ENCODE measurements at regions not wholly inside any gene's neighbourhood (a gene's known extent, or its start where the extent isn't known, plus 50 kb on each side); places are given as distances from the start of the nearest gene placed in this dataset.

GRCh38 chr3:146339349-146339748 is 88.4 kb upstream of the PLSCR4 start:
- Histone ChIP-seq H4K5ac (ENCODE audit: low read length) (no peak overlapping the region), H2BK120ac (ENCODE audit: low read depth, low read length) (no peak overlapping the region), H3K4me3 (ENCODE audit: low read length) (no peak overlapping the region), H3K4me1 (ENCODE audit: control insufficient read depth, low read depth, low read length) (no peaks in the 10 kb centered on the region), H3K36me3 (ENCODE audit: control insufficient read depth, insufficient read depth, low read length) (no peaks in the 10 kb centered on the region), H3K27me3 (ENCODE audit: insufficient read depth, low read length, poor library complexity) (no peaks in the 10 kb centered on the region), H3K4me2 (ENCODE audit: low read length) (no peak overlapping the region), H3K56ac (ENCODE audit: low read length) (no peak overlapping the region), H2BK5ac (ENCODE audit: low read length) (no peak overlapping the region), H3K27ac (ENCODE audit: low read depth, low read length) (no peak overlapping the region), H3K4ac (ENCODE audit: low read depth, low read length) (peak overlapping the region; percentile 36), H2AK5ac (ENCODE audit: low read length) (no peak overlapping the region), H3K79me2 (ENCODE audit: control insufficient read depth, insufficient read depth, low read length) (no peaks in the 10 kb centered on the region), H3K18ac (ENCODE audit: low read length) (peak overlapping the region; percentile 60), H3K9ac (ENCODE audit: low read length) (no peak overlapping the region), H2BK15ac (replicated peaks; ENCODE audit: low read depth) (no peak overlapping the region), H3K79me1 (ENCODE audit: low read length) (no peaks in the 10 kb centered on the region), H3K23ac (ENCODE audit: low read length) (no peak overlapping the region), H4K8ac (ENCODE audit: low read depth, low read length) (no peak overlapping the region)
- no peak for DNase-seq
- no CpG with 5 or more reads among the region's 7 CpGs for WGBS (ENCODE audit: extremely low coverage, insufficient coverage, low lambda C conversion rate)

DNA sequence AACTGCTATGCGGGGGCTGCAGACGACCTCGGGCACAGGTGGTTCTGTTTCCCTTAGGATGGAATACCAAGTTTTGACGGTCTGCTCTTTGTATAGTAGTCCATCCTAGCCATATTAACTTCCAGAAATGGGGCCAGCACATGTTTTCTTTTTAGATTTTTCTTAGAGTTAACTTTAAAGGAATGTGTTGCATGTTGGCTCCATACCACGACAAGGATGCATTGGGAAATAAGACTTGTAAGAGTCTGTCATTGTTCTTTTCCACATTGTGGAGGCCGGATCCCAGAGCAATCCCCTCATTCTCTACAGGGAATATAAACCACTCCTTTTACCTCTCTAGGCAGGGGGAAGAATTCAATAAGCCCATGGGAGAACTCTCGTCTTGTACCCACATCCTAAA is 87.1 kb upstream of the PLSCR4 start:
- no peak overlapping the region for H3K27ac ChIP-seq (ENCODE audit: low read depth, low read length)
- H2AK5ac ChIP-seq (ENCODE audit: low read length), result no peak overlapping the region
- no peaks in the 10 kb centered on the region for H3K79me2 ChIP-seq (ENCODE audit: control insufficient read depth, insufficient read depth, low read length)
- H4K8ac ChIP-seq (ENCODE audit: low read depth, low read length), result no peak overlapping the region
- H3K23ac ChIP-seq (ENCODE audit: low read length), result no peak overlapping the region
- no peak overlapping the region for H3K4me3 ChIP-seq (ENCODE audit: low read length)
- peak overlapping the region; percentile 76 for H2BK15ac ChIP-seq (replicated peaks; ENCODE audit: low read depth)
- WGBS (ENCODE audit: extremely low coverage, insufficient coverage, low lambda C conversion rate), result no CpG with 5 or more reads among the region's 7 CpGs
- H3K79me1 ChIP-seq (ENCODE audit: low read length), result no peaks in the 10 kb centered on the region
- H2BK5ac ChIP-seq (ENCODE audit: low read length), result no peak overlapping the region
- no peaks in the 10 kb centered on the region for H3K36me3 ChIP-seq (ENCODE audit: control insufficient read depth, insufficient read depth, low read length)
- H3K56ac ChIP-seq (ENCODE audit: low read length), result no peak overlapping the region
- H3K4me1 ChIP-seq (ENCODE audit: control insufficient read depth, low read depth, low read length), result no peaks in the 10 kb centered on the region
- no peak for DNase-seq
- H2BK120ac ChIP-seq (ENCODE audit: low read depth, low read length), result no peak overlapping the region
- no peak overlapping the region for H3K18ac ChIP-seq (ENCODE audit: low read length)
- no peak overlapping the region for H3K4me2 ChIP-seq (ENCODE audit: low read length)
- H3K27me3 ChIP-seq (ENCODE audit: insufficient read depth, low read length, poor library complexity), result no peaks in the 10 kb centered on the region
- no peak overlapping the region for H3K9ac ChIP-seq (ENCODE audit: low read length)
- no peak overlapping the region for H3K4ac ChIP-seq (ENCODE audit: low read depth, low read length)
- H4K5ac ChIP-seq (ENCODE audit: low read length), result no peak overlapping the region

- H3K36me3 ChIP-seq (ENCODE audit: control insufficient read depth, insufficient read depth, low read length), result no peaks in the 10 kb centered on the region
- WGBS (ENCODE audit: extremely low coverage, insufficient coverage, low lambda C conversion rate), result no CpG with 5 or more reads among the region's 3 CpGs
- DNase-seq, result no peak
These were observed 84.5 kb upstream of the PLSCR4 start for GRCh38 chr3:146335386-146335785.

GRCh38 chr3:146334151-146334550 is 83.2 kb upstream of the PLSCR4 start:
- no peaks in the 10 kb centered on the region for H3K79me2 ChIP-seq (ENCODE audit: control insufficient read depth, insufficient read depth, low read length)
- no peaks in the 10 kb centered on the region for H3K4me1 ChIP-seq (ENCODE audit: control insufficient read depth, low read depth, low read length)
- no peak overlapping the region for H2BK120ac ChIP-seq (ENCODE audit: low read depth, low read length)
- no peak overlapping the region for H4K5ac ChIP-seq (ENCODE audit: low read length)
- H3K18ac ChIP-seq (ENCODE audit: low read length), result no peak overlapping the region
- no peaks in the 10 kb centered on the region for H3K79me1 ChIP-seq (ENCODE audit: low read length)
- WGBS (ENCODE audit: extremely low coverage, insufficient coverage, low lambda C conversion rate), result no CpG with 5 or more reads among the region's 7 CpGs
- no peak overlapping the region for H2BK15ac ChIP-seq (replicated peaks; ENCODE audit: low read depth)
- H3K23ac ChIP-seq (ENCODE audit: low read length), result no peak overlapping the region
- no peak overlapping the region for H3K9ac ChIP-seq (ENCODE audit: low read length)
- DNase-seq, result no peak
- no peaks in the 10 kb centered on the region for H3K27me3 ChIP-seq (ENCODE audit: insufficient read depth, low read length, poor library complexity)
- no peaks in the 10 kb centered on the region for H3K36me3 ChIP-seq (ENCODE audit: control insufficient read depth, insufficient read depth, low read length)
- H3K4ac ChIP-seq (ENCODE audit: low read depth, low read length), result peak overlapping the region; percentile 7
- H3K27ac ChIP-seq (ENCODE audit: low read depth, low read length), result no peak overlapping the region
- no peak overlapping the region for H3K4me3 ChIP-seq (ENCODE audit: low read length)
- no peak overlapping the region for H4K8ac ChIP-seq (ENCODE audit: low read depth, low read length)
- H2BK5ac ChIP-seq (ENCODE audit: low read length), result peak overlapping the region; percentile 24
- H3K56ac ChIP-seq (ENCODE audit: low read length), result peak overlapping the region; percentile 31
- H3K4me2 ChIP-seq (ENCODE audit: low read length), result no peak overlapping the region
- peak overlapping the region; percentile 68 for H2AK5ac ChIP-seq (ENCODE audit: low read length)

More at GRCh38 chr3:146335386-146335785, 84.5 kb upstream of the PLSCR4 start:
- Histone ChIP-seq H3K4ac (ENCODE audit: low read depth, low read length) (peak overlapping the region; percentile 94), H2BK15ac (replicated peaks; ENCODE audit: low read depth) (peak overlapping the region; percentile 98), H3K9ac (ENCODE audit: low read length) (no peak overlapping the region), H2BK120ac (ENCODE audit: low read depth, low read length) (no peak overlapping the region), H2BK5ac (ENCODE audit: low read length) (no peak overlapping the region), H3K27ac (ENCODE audit: low read depth, low read length) (no peak overlapping the region), H3K79me1 (ENCODE audit: low read length) (no peaks in the 10 kb centered on the region), H3K4me3 (ENCODE audit: low read length) (no peak overlapping the region), H3K27me3 (ENCODE audit: insufficient read depth, low read length, poor library complexity) (no peaks in the 10 kb centered on the region), H3K4me1 (ENCODE audit: control insufficient read depth, low read depth, low read length) (no peaks in the 10 kb centered on the region), H4K5ac (ENCODE audit: low read length) (no peak overlapping the region), H3K79me2 (ENCODE audit: control insufficient read depth, insufficient read depth, low read length) (no peaks in the 10 kb centered on the region), H3K23ac (ENCODE audit: low read length) (no peak overlapping the region), H2AK5ac (ENCODE audit: low read length) (no peak overlapping the region), H4K8ac (ENCODE audit: low read depth, low read length) (no peak overlapping the region), H3K56ac (ENCODE audit: low read length) (no peak overlapping the region), H3K4me2 (ENCODE audit: low read length) (no peak overlapping the region), H3K18ac (ENCODE audit: low read length) (peak overlapping the region; percentile 20)

DNA sequence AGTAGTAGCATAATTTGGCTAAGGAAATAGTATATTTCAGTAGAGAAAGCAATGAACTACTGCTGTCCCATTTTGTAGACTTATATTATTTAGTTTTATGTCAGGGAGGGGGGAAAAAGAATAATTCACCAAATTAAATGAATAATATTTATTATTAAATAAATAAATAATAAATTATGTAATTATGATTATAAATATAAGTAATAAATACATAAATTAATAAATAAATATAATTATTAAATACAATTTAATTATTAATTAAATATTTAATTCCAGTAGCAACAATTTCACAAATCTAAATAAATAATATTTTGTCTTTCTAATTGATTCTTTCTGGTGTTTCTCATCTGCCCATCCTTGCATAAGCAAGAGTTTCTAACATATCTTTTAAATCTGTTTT is 81.1 kb upstream of the PLSCR4 start:
- Histone ChIP-seq H3K79me2 (ENCODE audit: control insufficient read depth, insufficient read depth, low read length) (no peaks in the 10 kb centered on the region), H2BK120ac (ENCODE audit: low read depth, low read length) (no peak overlapping the region), H3K18ac (ENCODE audit: low read length) (no peak overlapping the region), H2BK5ac (ENCODE audit: low read length) (no peak overlapping the region), H3K4me3 (ENCODE audit: low read length) (no peak overlapping the region), H3K4me1 (ENCODE audit: control insufficient read depth, low read depth, low read length) (no peaks in the 10 kb centered on the region), H2AK5ac (ENCODE audit: low read length) (no peak overlapping the region), H3K4me2 (ENCODE audit: low read length) (no peak overlapping the region), H3K56ac (ENCODE audit: low read length) (no peak overlapping the region), H3K79me1 (ENCODE audit: low read length) (no peaks in the 10 kb centered on the region), H3K36me3 (ENCODE audit: control insufficient read depth, insufficient read depth, low read length) (no peaks in the 10 kb centered on the region), H3K9ac (ENCODE audit: low read length) (no peak overlapping the region), H2BK15ac (replicated peaks; ENCODE audit: low read depth) (no peak overlapping the region), H3K27me3 (ENCODE audit: insufficient read depth, low read length, poor library complexity) (no peaks in the 10 kb centered on the region), H3K23ac (ENCODE audit: low read length) (no peak overlapping the region), H4K5ac (ENCODE audit: low read length) (no peak overlapping the region), H3K4ac (ENCODE audit: low read depth, low read length) (no peak overlapping the region), H3K27ac (ENCODE audit: low read depth, low read length) (no peak overlapping the region), H4K8ac (ENCODE audit: low read depth, low read length) (no peak overlapping the region)
- DNase-seq, result no peak

DNA sequence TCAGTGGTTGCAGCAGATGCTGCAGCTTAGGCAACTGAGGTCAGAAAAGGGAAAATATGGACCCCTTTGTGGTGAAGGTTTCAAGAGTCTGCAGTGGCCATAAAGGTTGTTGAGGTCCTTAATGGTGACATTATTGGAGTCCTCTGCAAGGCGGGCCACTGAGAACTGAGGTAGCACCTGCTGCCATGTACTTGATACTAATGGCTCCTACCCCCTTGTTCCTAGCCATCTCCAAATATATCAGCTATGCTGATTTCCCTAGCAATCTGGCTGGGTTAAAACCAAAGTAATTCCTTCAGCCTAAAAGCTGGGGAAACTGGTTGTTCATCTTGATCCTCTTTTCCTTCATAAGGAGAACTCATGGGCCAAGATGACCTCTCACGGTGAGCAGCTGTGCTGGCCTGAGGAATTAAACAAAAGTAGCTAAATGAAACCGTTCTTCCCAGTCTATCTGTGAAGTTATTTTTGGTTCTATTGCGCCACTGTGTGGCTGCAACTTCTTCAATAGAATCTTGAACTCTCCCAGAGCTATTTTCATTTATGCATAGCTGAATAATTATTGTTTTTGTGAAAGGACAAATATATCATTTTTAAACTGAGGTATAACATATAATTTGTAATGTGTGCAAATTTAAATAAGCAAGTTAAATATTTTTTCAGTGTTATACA is 76.1 kb upstream of the PLSCR4 start:
- no peak overlapping the region for H3K27ac ChIP-seq (ENCODE audit: low read depth, low read length)
- H2BK15ac ChIP-seq (replicated peaks; ENCODE audit: low read depth), result no peak overlapping the region
- no peak overlapping the region for H3K4ac ChIP-seq (ENCODE audit: low read depth, low read length)
- no peak overlapping the region for H3K4me3 ChIP-seq (ENCODE audit: low read length)
- H2BK120ac ChIP-seq (ENCODE audit: low read depth, low read length), result no peak overlapping the region
- H2AK5ac ChIP-seq (ENCODE audit: low read length), result peak overlapping the region; percentile 73
- H3K4me2 ChIP-seq (ENCODE audit: low read length), result no peak overlapping the region
- no peak overlapping the region for H4K8ac ChIP-seq (ENCODE audit: low read depth, low read length)
- no peak overlapping the region for H2BK5ac ChIP-seq (ENCODE audit: low read length)
- no peaks in the 10 kb centered on the region for H3K36me3 ChIP-seq (ENCODE audit: control insufficient read depth, insufficient read depth, low read length)
- H3K18ac ChIP-seq (ENCODE audit: low read length), result no peak overlapping the region
- H3K79me2 ChIP-seq (ENCODE audit: control insufficient read depth, insufficient read depth, low read length), result no peaks in the 10 kb centered on the region
- H3K27me3 ChIP-seq (ENCODE audit: insufficient read depth, low read length, poor library complexity), result no peaks in the 10 kb centered on the region
- DNase-seq, result peak; percentile 46
- no peak overlapping the region for H4K5ac ChIP-seq (ENCODE audit: low read length)
- H3K23ac ChIP-seq (ENCODE audit: low read length), result no peak overlapping the region
- H3K56ac ChIP-seq (ENCODE audit: low read length), result no peak overlapping the region
- no peaks in the 10 kb centered on the region for H3K4me1 ChIP-seq (ENCODE audit: control insufficient read depth, low read depth, low read length)
- H3K9ac ChIP-seq (ENCODE audit: low read length), result no peak overlapping the region
- WGBS (ENCODE audit: extremely low coverage, insufficient coverage, low lambda C conversion rate), result no CpG with 5 or more reads among the region's 4 CpGs
- H3K79me1 ChIP-seq (ENCODE audit: low read length), result no peaks in the 10 kb centered on the region
